K562 (cell line): ENCODE measurements at regions not wholly inside any gene's neighbourhood (a gene's known extent, or its start where the extent isn't known, plus 50 kb on each side); places are given as distances from the start of the nearest gene placed in this dataset.

ENCODE experiments used
- CREM ChIP-seq: IDR thresholded peaks from 2 replicates; pipeline ENCODE4 v1.6.1; 2014; ENCODE audit warnings: antibody characterized with exemption, low read depth
- MLX ChIP-seq, 2 experiments: fragments of 450-650 bp in 1 of 2; sonication (generic) in 1 of 2; formaldehyde crosslinking; conservative IDR thresholded peaks; 2 replicates each; pipeline versions ENCODE4 v1.4.0 to v1.8.1; 2020 to 2022; ENCODE audit warnings: mild to moderate bottlenecking in 1 of 2, missing genetic modification reagents in 1 of 2
- MYC ChIP-seq, 2 experiments: fragments of 250-450 bp in 1 of 2; sonication (Bioruptor Pico) in 1 of 2; IDR thresholded peaks; 2 replicates each; pipeline versions ENCODE4 v1.5.1 to v1.6.1; 2012 to 2021; ENCODE audit warnings: low read depth in 2 of 2, borderline replicate concordance in 1 of 2, improper control_type of control experiment in 1 of 2, low read length in 1 of 2, mild to moderate bottlenecking in 1 of 2, moderate library complexity in 1 of 2
- NCOA6 ChIP-seq: fragments of 450-650 bp; IDR thresholded peaks from 2 replicates; pipeline ENCODE4 v1.6.1; 2017; ENCODE audit warnings: mild to moderate bottlenecking
- RAD21 ChIP-seq, 2 experiments: fragments of 250-450 bp in 1 of 2; fragments of 450-650 bp in 1 of 2; sonication (Bioruptor Pico) in 1 of 2; formaldehyde crosslinking in 1 of 2; IDR thresholded peaks in 1 of 2; conservative IDR thresholded peaks in 1 of 2; 2 replicates each; pipeline versions ENCODE4 v1.4.0 to v1.8.0; 2020 to 2022; ENCODE audit warnings: mild to moderate bottlenecking in 2 of 2, moderate library complexity in 1 of 2
- SIN3A ChIP-seq, 2 experiments: fragments of 150-350 bp in 1 of 2; IDR thresholded peaks; 2 replicates each; pipeline ENCODE4 v1.6.1; 2011 to 2016; ENCODE audit warnings: borderline replicate concordance in 2 of 2, low read depth in 2 of 2, low read length in 2 of 2, mild to moderate bottlenecking in 2 of 2, moderate library complexity in 2 of 2; ENCODE audit not compliant: control insufficient read depth in 1 of 2
- SIN3B ChIP-seq: fragments of 450-650 bp; IDR thresholded peaks from 2 replicates; pipeline ENCODE4 v1.6.1; 2017; ENCODE audit warnings: low read depth, mild to moderate bottlenecking, moderate library complexity
- TF ChIP-seq, protein P1 (sequence below): fragments of 250-450 bp; sonication (Bioruptor Pico); IDR thresholded peaks from 2 replicates; pipeline ENCODE4 v1.5.0; 2020; ENCODE audit warnings: mild to moderate bottlenecking

GRCh38 chr20:17883592-17884306 is 84.8 kb downstream of the SNX5 start:
- no peak for TF ChIP-seq SIN3B
- no peak for TF ChIP-seq NCOA6
- TF ChIP-seq CREM, result no peak
- TF ChIP-seq, protein P1, sequence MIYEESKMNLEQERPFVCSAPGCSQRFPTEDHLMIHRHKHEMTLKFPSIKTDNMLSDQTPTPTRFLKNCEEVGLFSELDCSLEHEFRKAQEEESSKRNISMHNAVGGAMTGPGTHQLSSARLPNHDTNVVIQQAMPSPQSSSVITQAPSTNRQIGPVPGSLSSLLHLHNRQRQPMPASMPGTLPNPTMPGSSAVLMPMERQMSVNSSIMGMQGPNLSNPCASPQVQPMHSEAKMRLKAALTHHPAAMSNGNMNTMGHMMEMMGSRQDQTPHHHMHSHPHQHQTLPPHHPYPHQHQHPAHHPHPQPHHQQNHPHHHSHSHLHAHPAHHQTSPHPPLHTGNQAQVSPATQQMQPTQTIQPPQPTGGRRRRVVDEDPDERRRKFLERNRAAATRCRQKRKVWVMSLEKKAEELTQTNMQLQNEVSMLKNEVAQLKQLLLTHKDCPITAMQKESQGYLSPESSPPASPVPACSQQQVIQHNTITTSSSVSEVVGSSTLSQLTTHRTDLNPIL, result no peak
- TF ChIP-seq RAD21 (CRISPR knock-in tag; conservative IDR thresholded peaks at IDR 0.05 in 1 of 2, IDR thresholded peaks at IDR 0.05 in 1 of 2), result no peak
- TF ChIP-seq MYC (IDR thresholded peaks at IDR 0.05; ENCODE audit: low read depth, low read length), result no peak
- TF ChIP-seq MYC (CRISPR knock-in tag; IDR thresholded peaks at IDR 0.05; ENCODE audit: borderline replicate concordance, low read depth), result no peak
- TF ChIP-seq SIN3A (IDR thresholded peaks at IDR 0.05; ENCODE audit: borderline replicate concordance in 2 of 2, control insufficient read depth in 1 of 2, low read depth in 2 of 2, low read length in 2 of 2), result no peak
- TF ChIP-seq MLX (CRISPR knock-in tag; conservative IDR thresholded peaks at IDR 0.05), result no peak
